ENCODE measurements at regions not wholly inside any gene's neighbourhood (a gene's known extent, or its start where the extent isn't known, plus 50 kb on each side); places are given as distances from the start of the nearest gene placed in this dataset.
"Not testable (repeated sequence)": the region's sequence is repeated elsewhere in the genome, so short reads cannot be mapped to it uniquely, and the experiment has no call there.

DNA sequence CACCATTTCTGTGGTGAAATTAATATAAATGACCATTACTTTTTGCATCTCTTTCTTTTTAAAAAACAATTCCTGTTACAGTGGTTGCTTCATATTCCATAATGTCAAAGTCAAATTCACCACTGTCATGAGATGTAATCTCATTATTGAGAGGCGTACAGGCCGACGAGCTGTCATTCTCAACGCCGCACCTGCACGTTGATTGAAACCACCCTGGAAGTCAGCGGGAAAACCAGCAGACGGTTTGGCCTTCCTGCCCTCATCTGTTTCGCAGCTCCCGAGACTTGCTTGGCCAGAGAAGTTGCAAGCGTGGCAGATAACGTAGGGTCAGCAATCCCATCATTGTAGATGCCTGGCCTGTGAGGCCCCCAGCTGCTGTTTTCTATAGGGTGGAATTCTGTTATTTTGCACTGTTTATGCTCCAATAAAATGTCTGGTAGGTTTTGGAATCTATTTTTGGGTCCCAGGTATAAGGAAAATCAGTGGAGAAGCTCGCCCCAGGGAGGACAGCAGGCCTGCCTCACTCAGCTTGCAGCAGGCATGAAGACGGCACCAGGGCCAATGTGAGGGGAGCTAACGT lies 153.4 kb downstream of the SOX1 start:
- Histone ChIP-seq H3K36me3 (ENCODE audit: insufficient read depth, low read depth, low read length) (no peaks in the 10 kb centered on the region), H3K9me3 (ENCODE audit: insufficient read depth, low read depth, low read length) (no peaks in the 10 kb centered on the region), H3K27me3 (ENCODE audit: insufficient read depth, low read length) (0 out of 2 replicates have a peak, but pooled peaks cover 4% of the 10 kb centered on the region), H3K4me3 (ENCODE audit: low read length) (no peak overlapping the region), H3K4me1 (ENCODE audit: insufficient read depth, low read length) (no peaks in the 10 kb centered on the region), H3K9ac (ENCODE audit: low read depth, low read length) (no peak overlapping the region), H3K27ac (ENCODE audit: low read length) (no peak overlapping the region)

DNA sequence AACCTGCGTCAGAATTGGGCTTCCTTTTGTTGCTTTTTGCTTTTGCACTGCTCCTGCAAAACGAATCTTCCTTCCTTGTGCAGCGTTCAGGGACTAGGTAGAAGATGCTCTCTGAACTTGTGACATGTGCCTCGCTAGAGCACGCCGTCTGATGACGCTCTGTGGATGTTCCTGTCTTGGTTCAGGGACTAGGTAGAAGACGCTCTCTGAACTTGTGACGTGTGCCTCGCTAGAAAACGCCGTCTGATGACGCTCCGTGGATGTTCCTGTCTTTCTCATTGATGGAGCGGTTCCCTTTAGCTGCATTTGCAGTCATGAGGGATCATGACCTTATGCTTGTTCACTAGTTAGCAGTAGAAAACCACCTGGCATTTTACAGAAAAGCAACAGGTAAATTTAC lies 154.0 kb downstream of the SOX1 start:
- Histone ChIP-seq H3K27ac (ENCODE audit: low read length) (no peak overlapping the region), H3K4me1 (ENCODE audit: insufficient read depth, low read length) (no peaks in the 10 kb centered on the region), H3K9me3 (ENCODE audit: insufficient read depth, low read depth, low read length) (no peaks in the 10 kb centered on the region), H3K27me3 (ENCODE audit: insufficient read depth, low read length) (0 out of 2 replicates have a peak, but pooled peaks cover 3% of the 10 kb centered on the region), H3K4me3 (ENCODE audit: low read length) (no peak overlapping the region), H3K36me3 (ENCODE audit: insufficient read depth, low read depth, low read length) (no peaks in the 10 kb centered on the region), H3K9ac (ENCODE audit: low read depth, low read length) (no peak overlapping the region)

DNA sequence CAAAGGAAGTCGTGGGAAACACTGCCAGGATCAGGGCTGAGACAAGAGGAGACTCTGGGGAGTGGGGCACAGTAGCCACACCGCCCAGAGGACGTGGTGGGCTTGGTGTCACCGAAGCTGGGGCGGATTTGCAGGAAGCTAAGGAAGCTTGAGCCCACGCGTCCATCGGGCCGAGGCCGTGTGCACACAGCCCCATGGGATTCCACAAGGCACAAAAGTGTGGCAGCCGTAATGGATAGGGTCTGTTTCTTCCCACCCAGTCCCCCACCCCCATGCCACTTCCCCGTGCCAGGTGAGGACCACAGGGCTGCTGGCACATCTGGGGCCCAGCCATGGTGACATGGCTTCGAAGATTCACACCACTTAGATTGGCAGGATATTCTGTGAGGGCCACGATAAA lies 153.2 kb upstream of the SPACA7 start:
- H3K9me3 ChIP-seq (ENCODE audit: insufficient read depth, low read depth, low read length) = no peaks in the 10 kb centered on the region
- H3K27ac ChIP-seq (ENCODE audit: low read length) = no peak overlapping the region
- H3K4me1 ChIP-seq (ENCODE audit: insufficient read depth, low read length) = no peaks in the 10 kb centered on the region
- no peak overlapping the region for H3K4me3 ChIP-seq (ENCODE audit: low read length)
- no peak overlapping the region for H3K9ac ChIP-seq (ENCODE audit: low read depth, low read length)
- no peaks in the 10 kb centered on the region for H3K36me3 ChIP-seq (ENCODE audit: insufficient read depth, low read depth, low read length)
- no peaks in the 10 kb centered on the region for H3K27me3 ChIP-seq (ENCODE audit: insufficient read depth, low read length)

DNA sequence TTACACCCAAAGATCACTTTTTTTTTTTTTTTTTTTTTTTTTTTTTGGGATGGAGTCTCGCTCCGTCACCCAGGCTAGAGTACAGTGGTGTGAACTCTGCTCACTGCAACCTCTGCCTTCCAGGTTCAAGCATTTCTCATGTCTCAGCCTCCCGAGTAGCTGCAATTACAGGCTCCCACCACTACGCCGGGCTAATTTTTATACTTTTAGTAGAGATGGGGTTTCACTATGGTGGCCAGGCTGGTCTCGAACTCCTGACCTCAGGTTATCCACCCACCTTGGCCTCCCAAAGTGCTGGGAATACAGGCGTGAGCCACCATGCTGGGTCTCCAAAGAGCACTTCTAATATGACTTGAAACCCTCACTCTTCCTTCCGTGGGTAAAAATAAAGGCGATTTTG lies 152.2 kb upstream of the SPACA7 start:
- not testable (repeated sequence) for H3K9ac ChIP-seq (ENCODE audit: low read depth, low read length); H3K9me3 ChIP-seq (ENCODE audit: insufficient read depth, low read depth, low read length); H3K4me3 ChIP-seq (ENCODE audit: low read length); H3K4me1 ChIP-seq (ENCODE audit: insufficient read depth, low read length); H3K36me3 ChIP-seq (ENCODE audit: insufficient read depth, low read depth, low read length); H3K27ac ChIP-seq (ENCODE audit: low read length); H3K27me3 ChIP-seq (ENCODE audit: insufficient read depth, low read length)

DNA sequence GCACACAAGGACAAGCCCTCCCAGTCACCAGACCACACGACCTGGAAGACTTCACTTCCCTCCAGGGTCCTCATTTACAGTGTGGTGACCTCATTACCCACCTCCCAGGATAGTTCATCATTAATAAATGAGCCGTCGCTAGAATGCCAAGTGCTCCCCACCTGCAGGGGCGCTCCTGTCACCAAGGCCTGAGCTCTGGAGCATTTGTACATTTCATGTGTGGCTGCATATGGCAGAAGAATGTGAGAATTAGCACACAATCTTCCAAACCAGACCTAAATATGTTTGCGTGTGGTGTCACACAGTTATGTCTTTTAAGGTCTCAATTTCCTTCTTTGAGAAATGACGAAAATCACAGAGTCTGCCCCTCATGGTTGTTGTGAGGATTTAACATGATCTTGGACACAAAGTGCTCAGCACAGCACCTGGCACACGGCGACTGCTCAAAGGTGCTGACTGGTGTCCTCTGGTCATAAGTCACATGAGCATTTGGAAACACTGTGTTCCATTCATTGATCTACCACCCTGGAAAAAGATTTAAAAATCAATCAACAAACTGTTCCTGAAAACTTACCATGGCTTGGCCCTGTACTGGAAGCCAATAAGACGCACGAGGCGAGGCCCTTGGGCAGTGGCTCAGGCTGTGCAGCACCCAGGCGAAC lies 150.6 kb upstream of the SPACA7 start:
- no peaks in the 10 kb centered on the region for H3K36me3 ChIP-seq (ENCODE audit: insufficient read depth, low read depth, low read length)
- peaks cover 4% of the 10 kb centered on the region; the same call in 1 of the 2 replicates for H3K27me3 ChIP-seq (ENCODE audit: insufficient read depth, low read length)
- no peak overlapping the region for H3K9ac ChIP-seq (ENCODE audit: low read depth, low read length)
- H3K9me3 ChIP-seq (ENCODE audit: insufficient read depth, low read depth, low read length) = no peaks in the 10 kb centered on the region
- no peak overlapping the region for H3K27ac ChIP-seq (ENCODE audit: low read length)
- no peak overlapping the region for H3K4me3 ChIP-seq (ENCODE audit: low read length)
- no peaks in the 10 kb centered on the region for H3K4me1 ChIP-seq (ENCODE audit: insufficient read depth, low read length)

DNA sequence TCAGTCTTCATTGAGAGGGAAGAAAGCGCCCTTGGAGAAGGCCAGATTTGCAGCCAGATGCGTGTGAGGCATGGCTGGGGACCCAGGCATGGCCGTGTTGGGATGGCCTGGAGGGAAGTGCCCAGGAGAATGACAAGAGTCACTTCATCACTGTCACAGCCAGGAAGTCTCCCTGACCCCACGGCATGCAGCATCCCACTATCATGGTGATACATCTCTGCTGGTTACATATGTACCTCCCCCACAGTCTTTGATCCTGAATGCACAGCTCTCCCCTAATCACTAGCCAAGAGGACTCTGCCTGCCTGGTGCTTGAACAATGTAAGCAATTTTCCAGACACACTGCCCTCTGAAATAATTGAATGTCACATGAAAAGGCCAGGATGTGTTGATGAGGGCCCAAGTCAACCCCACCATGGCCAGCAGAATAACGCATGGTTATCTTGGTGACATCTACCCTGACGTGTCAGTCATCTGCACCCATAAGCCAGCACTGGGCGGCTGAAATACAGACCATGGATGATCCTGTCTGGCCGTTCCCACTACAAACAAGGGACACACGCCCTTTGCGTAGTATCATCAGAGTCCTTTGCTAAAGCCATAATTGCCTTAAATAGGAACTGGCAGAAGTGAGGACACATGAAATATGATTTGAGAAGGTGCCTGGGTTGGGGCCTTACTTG lies 149.7 kb upstream of the SPACA7 start:
- H3K4me3 ChIP-seq (ENCODE audit: low read length) = no peak overlapping the region
- no peaks in the 10 kb centered on the region for H3K4me1 ChIP-seq (ENCODE audit: insufficient read depth, low read length)
- no peak overlapping the region for H3K9ac ChIP-seq (ENCODE audit: low read depth, low read length)
- no peaks in the 10 kb centered on the region for H3K36me3 ChIP-seq (ENCODE audit: insufficient read depth, low read depth, low read length)
- H3K9me3 ChIP-seq (ENCODE audit: insufficient read depth, low read depth, low read length) = no peaks in the 10 kb centered on the region
- H3K27ac ChIP-seq (ENCODE audit: low read length) = no peak overlapping the region
- peaks cover 13% of the 10 kb centered on the region for H3K27me3 ChIP-seq (ENCODE audit: insufficient read depth, low read length)

DNA sequence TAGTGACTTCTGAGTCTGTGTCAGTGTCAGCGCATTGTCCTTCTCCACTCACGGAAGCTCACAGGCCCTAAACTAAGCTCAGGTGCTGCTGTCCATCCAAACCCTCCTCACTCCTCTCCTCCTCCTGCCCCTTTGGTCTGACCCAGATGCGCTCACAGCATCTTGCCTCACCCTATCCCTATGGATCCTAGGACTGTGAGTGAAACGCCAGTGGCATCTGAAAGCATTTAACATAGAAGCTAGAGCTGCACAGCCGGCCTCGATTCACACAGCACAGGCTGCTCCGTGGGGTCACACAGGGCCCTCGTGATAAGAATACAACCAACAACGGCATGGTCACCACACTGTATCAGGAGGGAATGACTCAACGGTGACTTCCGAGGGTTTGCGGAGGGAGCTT lies 149.1 kb upstream of the SPACA7 start:
- H3K27me3 ChIP-seq (ENCODE audit: insufficient read depth, low read length) = peaks cover 13% of the 10 kb centered on the region
- H3K27ac ChIP-seq (ENCODE audit: low read length) = no peak overlapping the region
- no peak overlapping the region for H3K4me3 ChIP-seq (ENCODE audit: low read length)
- no peak overlapping the region for H3K9ac ChIP-seq (ENCODE audit: low read depth, low read length)
- no peaks in the 10 kb centered on the region for H3K36me3 ChIP-seq (ENCODE audit: insufficient read depth, low read depth, low read length)
- no peaks in the 10 kb centered on the region for H3K9me3 ChIP-seq (ENCODE audit: insufficient read depth, low read depth, low read length)
- no peaks in the 10 kb centered on the region for H3K4me1 ChIP-seq (ENCODE audit: insufficient read depth, low read length)

DNA sequence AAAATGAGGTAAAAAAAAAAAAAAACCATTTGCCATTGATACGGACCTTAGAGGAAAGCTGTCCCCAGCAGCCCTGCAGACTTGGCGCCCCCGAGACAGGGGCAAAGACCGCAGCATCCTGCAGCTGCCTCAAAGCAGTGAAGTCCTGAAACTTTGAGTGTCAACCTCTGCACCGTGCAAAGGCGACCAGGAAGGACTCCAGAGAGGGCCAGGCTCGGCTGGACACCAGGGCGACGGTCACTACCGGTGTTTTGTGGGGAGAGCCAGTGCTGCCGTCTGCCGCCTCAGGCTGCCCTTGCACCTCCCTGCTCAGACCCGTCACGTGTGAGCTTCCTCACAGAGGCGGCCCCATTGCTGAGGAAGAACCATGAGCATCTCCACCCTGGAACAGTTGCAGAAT lies 146.7 kb upstream of the SPACA7 start:
- 0 out of 2 replicates have a peak, but pooled peaks cover 2% of the 10 kb centered on the region for H3K4me1 ChIP-seq (ENCODE audit: insufficient read depth, low read length)
- no peak overlapping the region for H3K4me3 ChIP-seq (ENCODE audit: low read length)
- H3K27ac ChIP-seq (ENCODE audit: low read length) = no peak overlapping the region
- H3K9ac ChIP-seq (ENCODE audit: low read depth, low read length) = no peak overlapping the region
- peaks cover 13% of the 10 kb centered on the region for H3K27me3 ChIP-seq (ENCODE audit: insufficient read depth, low read length)
- no peaks in the 10 kb centered on the region for H3K9me3 ChIP-seq (ENCODE audit: insufficient read depth, low read depth, low read length)
- H3K36me3 ChIP-seq (ENCODE audit: insufficient read depth, low read depth, low read length) = no peaks in the 10 kb centered on the region

DNA sequence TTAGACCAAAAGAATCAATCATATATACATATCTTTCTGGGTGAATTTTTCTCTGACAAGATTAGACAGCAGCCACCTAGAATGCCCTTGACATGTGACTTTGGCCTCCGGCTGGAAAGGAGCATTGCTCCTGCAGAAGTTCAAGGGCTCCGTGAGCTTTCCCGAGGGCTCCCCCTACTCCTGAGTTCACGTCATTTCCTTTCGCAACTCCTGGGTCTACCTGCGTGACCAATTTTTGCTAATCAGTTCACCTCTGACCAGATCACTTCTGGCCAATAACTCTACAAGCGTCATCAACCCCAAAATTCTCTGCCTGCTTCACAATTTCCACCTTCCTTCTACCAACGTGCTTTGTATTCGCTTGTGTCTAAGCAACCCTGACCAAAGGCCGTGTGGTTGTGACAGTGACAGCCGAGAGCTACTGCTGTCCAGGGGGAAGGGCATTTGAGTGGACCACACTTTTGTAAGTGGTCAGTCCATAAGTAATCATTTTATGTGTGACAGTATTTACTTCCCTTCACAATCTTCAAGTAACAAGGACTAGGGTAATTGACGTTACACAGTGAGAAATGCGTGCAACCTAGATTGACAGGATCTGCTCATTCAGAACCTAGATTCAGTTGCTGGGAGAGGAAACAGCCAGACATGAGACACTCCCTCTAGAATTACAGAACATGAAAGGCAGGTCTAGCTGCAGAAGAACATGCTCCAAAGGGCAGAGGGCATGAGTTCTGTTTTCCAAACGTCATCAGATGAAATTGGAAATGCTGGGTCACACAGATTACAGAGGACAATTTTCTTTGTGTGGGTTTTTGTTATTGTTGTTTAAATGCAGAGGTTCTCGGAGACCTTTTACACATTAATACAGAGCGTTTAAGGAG lies 145.9 kb upstream of the SPACA7 start:
- H3K4me1 ChIP-seq (ENCODE audit: insufficient read depth, low read length) = 0 out of 2 replicates have a peak, but pooled peaks cover 2% of the 10 kb centered on the region

DNA sequence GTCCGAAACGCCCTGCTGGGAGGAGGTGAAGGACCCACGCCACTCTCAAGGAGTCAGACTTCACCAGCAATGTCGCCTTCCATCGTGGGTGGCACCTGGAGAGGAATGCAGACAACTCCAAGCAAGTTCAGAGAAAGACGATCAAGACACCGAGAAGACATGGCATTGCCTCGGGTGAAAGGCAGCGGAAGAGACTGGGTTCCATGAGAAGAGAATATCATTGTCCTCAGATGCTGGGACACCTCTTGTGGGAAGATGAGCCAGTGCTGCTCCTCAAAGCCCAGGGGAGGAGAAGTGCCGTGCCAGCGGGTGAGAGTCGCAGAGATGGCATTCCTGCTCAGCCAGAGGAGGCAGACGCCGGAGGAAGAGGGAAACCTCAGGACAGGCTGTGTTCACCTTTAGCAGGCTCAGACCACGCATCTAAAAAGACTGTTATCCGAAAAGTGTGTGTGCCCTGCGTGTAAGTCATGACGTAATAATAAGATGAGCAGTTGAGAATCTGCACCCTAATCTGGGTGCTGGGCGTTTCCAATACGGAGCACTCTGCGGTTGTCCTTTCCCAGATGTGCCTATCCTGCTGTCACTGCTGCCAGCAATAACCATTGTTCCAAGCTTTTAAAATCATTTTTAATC lies 144.6 kb upstream of the SPACA7 start:
- H3K4me1 ChIP-seq (ENCODE audit: insufficient read depth, low read length) = 0 out of 2 replicates have a peak, but pooled peaks cover 2% of the 10 kb centered on the region
- no peak overlapping the region for H3K9ac ChIP-seq (ENCODE audit: low read depth, low read length)
- peaks cover 13% of the 10 kb centered on the region for H3K27me3 ChIP-seq (ENCODE audit: insufficient read depth, low read length)
- H3K27ac ChIP-seq (ENCODE audit: low read length) = no peak overlapping the region
- no peak overlapping the region for H3K4me3 ChIP-seq (ENCODE audit: low read length)
- no peaks in the 10 kb centered on the region for H3K36me3 ChIP-seq (ENCODE audit: insufficient read depth, low read depth, low read length)
- H3K9me3 ChIP-seq (ENCODE audit: insufficient read depth, low read depth, low read length) = no peaks in the 10 kb centered on the region

More for the DNA sequence above, 145.9 kb upstream of the SPACA7 start:
- H3K27me3 ChIP-seq (ENCODE audit: insufficient read depth, low read length) = peaks cover 13% of the 10 kb centered on the region
- no peak overlapping the region for H3K4me3 ChIP-seq (ENCODE audit: low read length)
- H3K36me3 ChIP-seq (ENCODE audit: insufficient read depth, low read depth, low read length) = no peaks in the 10 kb centered on the region
- no peak overlapping the region for H3K9ac ChIP-seq (ENCODE audit: low read depth, low read length)
- no peaks in the 10 kb centered on the region for H3K9me3 ChIP-seq (ENCODE audit: insufficient read depth, low read depth, low read length)
- H3K27ac ChIP-seq (ENCODE audit: low read length) = no peak overlapping the region

DNA sequence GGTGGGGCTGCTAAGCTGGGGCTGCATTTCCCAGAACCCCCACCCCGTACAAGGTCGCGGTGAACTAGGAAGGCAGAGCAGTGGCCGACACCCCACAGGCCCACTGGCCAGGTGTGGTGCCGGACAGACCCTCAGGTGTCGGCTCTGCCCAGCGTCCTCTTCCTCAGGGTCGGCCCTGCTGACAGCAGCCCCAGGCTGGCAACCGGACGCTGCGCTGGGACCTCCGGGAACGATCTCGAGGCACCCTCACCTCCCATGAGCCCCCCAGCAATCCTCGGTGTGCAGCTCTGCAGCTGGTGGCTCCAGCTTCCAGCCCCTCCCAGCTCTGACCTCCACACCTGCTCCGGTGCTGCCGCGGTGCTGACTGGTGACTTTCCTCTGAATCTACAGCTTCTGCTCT lies 142.9 kb upstream of the SPACA7 start:
- peaks cover 5% of the 10 kb centered on the region; the same call in 1 of the 2 replicates for H3K9me3 ChIP-seq (ENCODE audit: insufficient read depth, low read depth, low read length)
- no peak overlapping the region for H3K27ac ChIP-seq (ENCODE audit: low read length)
- H3K36me3 ChIP-seq (ENCODE audit: insufficient read depth, low read depth, low read length) = no peaks in the 10 kb centered on the region
- no peak overlapping the region for H3K4me3 ChIP-seq (ENCODE audit: low read length)
- H3K9ac ChIP-seq (ENCODE audit: low read depth, low read length) = no peak overlapping the region
- peaks cover 13% of the 10 kb centered on the region for H3K27me3 ChIP-seq (ENCODE audit: insufficient read depth, low read length)
- H3K4me1 ChIP-seq (ENCODE audit: insufficient read depth, low read length) = 0 out of 2 replicates have a peak, but pooled peaks cover 2% of the 10 kb centered on the region
